WTC11 (cell line): ENCODE measurements at regions not wholly inside any gene's neighbourhood (a gene's known extent, or its start where the extent isn't known, plus 50 kb on each side); places are given as distances from the start of the nearest gene placed in this dataset.

Experiments used
- ATAC-seq: fragments of 200-7000 bp; cut with Tn5 transposase; 2 replicates; pipeline ENCODE4 v1.10.0; 2021; ENCODE audit warnings: mild to moderate bottlenecking, moderate library complexity
- CTCF ChIA-PET: fragments of 300-600 bp; sonication (Branson Sonifier 250); formaldehyde crosslinking; loops from one replicate; lab custom pipeline; 2021; ENCODE audit warnings: antibody characterized with exemption; lab: Charles Lee
- POLR2A ChIA-PET: fragments of 350-600 bp; sonication (Branson Sonifier 250); formaldehyde crosslinking; loops from one replicate; lab custom pipeline; 2021; ENCODE audit warnings: antibody characterized with exemption; lab: Charles Lee
- DNase-seq: peaks from one replicate; pipeline ENCODE4 v3.0.0; 2021; ENCODE audit warnings: low spot score
- H3K27ac Mint-ChIP-seq: 2 replicates; pipeline ENCODE4 v1.8.0; 2021; ENCODE audit warnings: mixed read lengths
- H3K27me3 Mint-ChIP-seq: 2 replicates; pipeline ENCODE4 v1.8.0; 2021; ENCODE audit warnings: low read depth, mild to moderate bottlenecking, moderate library complexity, mixed read lengths
- H3K36me3 Mint-ChIP-seq: 2 replicates; pipeline ENCODE4 v1.8.0; 2021; ENCODE audit warnings: mixed read lengths
- H3K4me1 Mint-ChIP-seq: 2 replicates; pipeline ENCODE4 v1.8.0; 2022; ENCODE audit warnings: mixed read lengths
- H3K4me3 Mint-ChIP-seq: 2 replicates; pipeline ENCODE4 v1.8.0; 2021; ENCODE audit warnings: mild to moderate bottlenecking, moderate library complexity, mixed read lengths
- H3K9me3 Mint-ChIP-seq: 2 replicates; pipeline ENCODE4 v1.8.0; 2021; ENCODE audit warnings: mixed read lengths
- AR ChIP-seq: fragments of 250-450 bp; sonication (Bioruptor Pico); IDR thresholded peaks from 2 replicates; pipeline ENCODE4 v1.9.0; 2021; ENCODE audit warnings: mild to moderate bottlenecking
- ARID4B ChIP-seq: sonication (generic); formaldehyde crosslinking; IDR thresholded peaks from 2 replicates; pipeline ENCODE4 v1.8.0; 2023; ENCODE audit warnings: missing genetic modification reagents, mild to moderate bottlenecking, borderline replicate concordance
- CREM ChIP-seq: sonication (generic); formaldehyde crosslinking; IDR thresholded peaks from 2 replicates; pipeline ENCODE4 v1.8.1; 2022; ENCODE audit warnings: mild to moderate bottlenecking, missing genetic modification reagents, moderate library complexity
- ESRRA ChIP-seq: sonication (generic); formaldehyde crosslinking; IDR thresholded peaks from 2 replicates; pipeline ENCODE4 v1.8.1; 2022; ENCODE audit warnings: mild to moderate bottlenecking, missing genetic modification reagents, borderline replicate concordance
- FOXP1 ChIP-seq: sonication (generic); formaldehyde crosslinking; IDR thresholded peaks from 2 replicates; pipeline ENCODE4 v1.8.0; 2022; ENCODE audit warnings: missing genetic modification reagents, mild to moderate bottlenecking, moderate library complexity, borderline replicate concordance
- GRHL2 ChIP-seq: fragments of 250-450 bp; sonication (Bioruptor Pico); IDR thresholded peaks from 2 replicates; pipeline ENCODE4 v1.8.0; 2022; ENCODE audit warnings: mild to moderate bottlenecking, moderate library complexity; ENCODE audit not compliant: insufficient replicate concordance, severe bottlenecking
- HMGXB4 ChIP-seq: sonication (generic); formaldehyde crosslinking; IDR thresholded peaks from 2 replicates; pipeline ENCODE4 v1.8.1; 2023; ENCODE audit warnings: mild to moderate bottlenecking, moderate library complexity, missing genetic modification reagents
- KAT7 ChIP-seq: sonication (generic); formaldehyde crosslinking; IDR thresholded peaks from 2 replicates; pipeline ENCODE4 v1.8.1; 2023; ENCODE audit warnings: missing genetic modification reagents, mild to moderate bottlenecking, borderline replicate concordance
- NFE2L1 ChIP-seq: sonication (generic); formaldehyde crosslinking; IDR thresholded peaks from 2 replicates; pipeline ENCODE4 v1.8.1; 2023; ENCODE audit warnings: missing genetic modification reagents
- NFYB ChIP-seq: sonication (generic); formaldehyde crosslinking; conservative IDR thresholded peaks from 2 replicates; pipeline ENCODE4 v1.8.0; 2022; ENCODE audit warnings: low read depth, missing genetic modification reagents
- NR3C1 ChIP-seq: sonication (generic); formaldehyde crosslinking; conservative IDR thresholded peaks from 2 replicates; pipeline ENCODE4 v1.8.1; 2023; ENCODE audit warnings: low read depth, mild to moderate bottlenecking, missing genetic modification reagents
- SMAD3 ChIP-seq: sonication (generic); formaldehyde crosslinking; IDR thresholded peaks from 2 replicates; pipeline ENCODE4 v1.8.0; 2022; ENCODE audit warnings: missing genetic modification reagents, mild to moderate bottlenecking, borderline replicate concordance
- STAT6 ChIP-seq: sonication (generic); formaldehyde crosslinking; conservative IDR thresholded peaks from 2 replicates; pipeline ENCODE4 v1.8.1; 2023; ENCODE audit warnings: mild to moderate bottlenecking, low read depth, missing genetic modification reagents, moderate library complexity
- TCF7 ChIP-seq: sonication (generic); formaldehyde crosslinking; IDR thresholded peaks from 2 replicates; pipeline ENCODE4 v1.8.0; 2022; ENCODE audit warnings: mild to moderate bottlenecking, low read depth, missing genetic modification reagents, moderate library complexity
- ZBTB21 ChIP-seq: sonication (generic); formaldehyde crosslinking; IDR thresholded peaks from 2 replicates; pipeline ENCODE4 v1.8.1; 2023; ENCODE audit warnings: mild to moderate bottlenecking, missing genetic modification reagents, borderline replicate concordance
- ZMAT4 ChIP-seq: fragments of 250-450 bp; sonication (Bioruptor Pico); IDR thresholded peaks from 2 replicates; pipeline ENCODE4 v1.9.0; 2021; ENCODE audit warnings: mild to moderate bottlenecking
- ZNF219 ChIP-seq: sonication (generic); formaldehyde crosslinking; IDR thresholded peaks from 2 replicates; pipeline ENCODE4 v1.8.0; 2023; ENCODE audit warnings: missing genetic modification reagents, mild to moderate bottlenecking, borderline replicate concordance
- ZNF263 ChIP-seq: sonication (generic); formaldehyde crosslinking; IDR thresholded peaks from 2 replicates; pipeline ENCODE4 v1.8.1; 2022; ENCODE audit warnings: low read depth, mild to moderate bottlenecking, moderate library complexity, missing genetic modification reagents
- ZNF317 ChIP-seq: sonication (generic); formaldehyde crosslinking; IDR thresholded peaks from 2 replicates; pipeline ENCODE4 v1.8.1; 2023; ENCODE audit warnings: low read depth, mild to moderate bottlenecking, moderate library complexity, missing genetic modification reagents, borderline replicate concordance

GRCh38 chr2:2748399-2749205, 417.5 kb upstream of the MYT1L start:
- Mint-ChIP-seq H3K27ac (no peak overlapping the region), H3K4me3 (no peak overlapping the region), H3K27me3 (no peaks in the 10 kb centered on the region), H3K9me3 (peaks cover 21% of the 10 kb centered on the region), H3K36me3 (peaks cover 8% of the 10 kb centered on the region), H3K4me1 (peaks cover 9% of the 10 kb centered on the region)
- TF ChIP-seq KAT7 (CRISPR knock-in tag) (no peak), ZNF317 (no peak), TCF7 (no peak), CREM (CRISPR knock-in tag) (no peak), FOXP1 (CRISPR knock-in tag) (no peak), GRHL2 (CRISPR knock-in tag) (no peak)
- ChIA-PET CTCF (no interaction called here), POLR2A (no interaction called here)
- no peak for DNase-seq
- ATAC-seq, result no peak

- Mint-ChIP-seq H3K9me3 (peaks cover 13% of the 10 kb centered on the region), H3K27ac (no peak overlapping the region), H3K27me3 (no peaks in the 10 kb centered on the region), H3K4me1 (peaks cover 11% of the 10 kb centered on the region), H3K36me3 (peaks cover 2% of the 10 kb centered on the region), H3K4me3 (no peak overlapping the region)
- ATAC-seq (no peak), DNase-seq (no peak)
- ChIA-PET POLR2A (no interaction called here), CTCF (no interaction called here)
- no peak for TF ChIP-seq AR
- TF ChIP-seq ZMAT4 (CRISPR knock-in tag), result no peak
- no peak for TF ChIP-seq FOXP1 (CRISPR knock-in tag)
- TF ChIP-seq ZNF263, result no peak
- no peak for TF ChIP-seq STAT6 (CRISPR knock-in tag)
- TF ChIP-seq ZNF219, result no peak
- TF ChIP-seq CREM (CRISPR knock-in tag), result no peak
- no peak for TF ChIP-seq SMAD3 (CRISPR knock-in tag)
Observed at GRCh38 chr2:2747797-2748301, 416.8 kb upstream of the MYT1L start.

- Mint-ChIP-seq H3K9me3 (peaks cover 10% of the 10 kb centered on the region), H3K27me3 (no peaks in the 10 kb centered on the region), H3K4me1 (peaks cover 11% of the 10 kb centered on the region), H3K4me3 (no peak overlapping the region), H3K27ac (no peak overlapping the region), H3K36me3 (no peaks in the 10 kb centered on the region)
- DNase-seq, result no peak
- CTCF ChIA-PET, result no interaction called here
- POLR2A ChIA-PET, result no interaction called here
- ATAC-seq, result no peak
- TF ChIP-seq CREM (CRISPR knock-in tag) (no peak), ZNF219 (no peak), ARID4B (no peak), ESRRA (CRISPR knock-in tag) (no peak), NR3C1 (CRISPR knock-in tag) (no peak), ZBTB21 (no peak), NFYB (CRISPR knock-in tag) (no peak), NFE2L1 (no peak), HMGXB4 (CRISPR knock-in tag) (no peak)
Observed at GRCh38 chr2:2746731-2747130, 415.7 kb upstream of the MYT1L start.
